AG04450 (cell line): ENCODE measurements at regions not wholly inside any gene's neighbourhood (a gene's known extent, or its start where the extent isn't known, plus 50 kb on each side); places are given as distances from the start of the nearest gene placed in this dataset.

Experiments
- CTCF ChIA-PET: fragments of 300-600, 350-600 bp; formaldehyde crosslinking; extraction: SDS; loops from one replicate; lab custom pipeline; 2022; ENCODE audit warnings: antibody characterized with exemption, inconsistent platforms; lab: Charles Lee
- POLR2A ChIA-PET: fragments of 350-600 bp; formaldehyde crosslinking; extraction: SDS; loops from one replicate; lab custom pipeline; 2021; ENCODE audit warnings: antibody characterized with exemption, inconsistent platforms; lab: Yijun Ruan, JAX
- DNase-seq: peaks from one replicate; pipeline ENCODE4 v3.0.0-alpha.2; 2011; ENCODE audit warnings: low read depth, low spot score
- H3K27ac ChIP-seq: one replicate; pipeline ENCODE4 v1.5.1; 2012; ENCODE audit warnings: low read depth, low read length, control low read depth
- H3K27me3 ChIP-seq: one replicate; pipeline ENCODE4 v1.6.0; 2012; ENCODE audit warnings: low read length; ENCODE audit not compliant: control insufficient read depth, insufficient read depth
- H3K4me3 ChIP-seq: 2 replicates; pipeline ENCODE4 v1.5.1; 2011; ENCODE audit warnings: mild to moderate bottlenecking, low read depth, low read length, control low read depth
- H3K9me3 ChIP-seq: 2 replicates; pipeline ENCODE4 v1.5.1; 2012; ENCODE audit warnings: low read length; ENCODE audit not compliant: control insufficient read depth, insufficient read depth
- TF ChIP-seq, protein P1 (sequence below): IDR thresholded peaks from 2 replicates; pipeline ENCODE4 v1.5.1; 2011; ENCODE audit warnings: low read depth, low read length, control low read depth, inconsistent platforms

DNA sequence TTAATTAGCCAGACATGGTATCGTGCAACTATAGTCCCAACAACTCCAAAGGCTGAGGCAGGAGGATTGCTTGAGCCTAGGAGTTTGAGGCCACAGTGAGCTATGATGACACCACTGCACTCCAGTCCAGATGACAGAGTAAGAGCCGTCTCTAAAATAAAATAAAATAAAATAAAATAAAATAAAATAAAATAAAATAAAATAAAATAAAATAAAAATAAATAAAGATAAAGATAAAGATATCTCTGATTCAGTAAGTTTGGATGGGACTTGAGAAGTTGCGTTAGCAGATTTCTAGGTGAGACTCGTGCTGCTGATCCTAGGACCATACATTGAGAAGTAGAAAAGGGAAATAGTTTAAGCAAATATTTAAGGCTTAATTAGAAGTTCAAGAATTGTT is 254.8 kb upstream of the FAM241A start:
- ChIA-PET CTCF (no interaction called here), POLR2A (no interaction called here)
- TF ChIP-seq, protein P1, sequence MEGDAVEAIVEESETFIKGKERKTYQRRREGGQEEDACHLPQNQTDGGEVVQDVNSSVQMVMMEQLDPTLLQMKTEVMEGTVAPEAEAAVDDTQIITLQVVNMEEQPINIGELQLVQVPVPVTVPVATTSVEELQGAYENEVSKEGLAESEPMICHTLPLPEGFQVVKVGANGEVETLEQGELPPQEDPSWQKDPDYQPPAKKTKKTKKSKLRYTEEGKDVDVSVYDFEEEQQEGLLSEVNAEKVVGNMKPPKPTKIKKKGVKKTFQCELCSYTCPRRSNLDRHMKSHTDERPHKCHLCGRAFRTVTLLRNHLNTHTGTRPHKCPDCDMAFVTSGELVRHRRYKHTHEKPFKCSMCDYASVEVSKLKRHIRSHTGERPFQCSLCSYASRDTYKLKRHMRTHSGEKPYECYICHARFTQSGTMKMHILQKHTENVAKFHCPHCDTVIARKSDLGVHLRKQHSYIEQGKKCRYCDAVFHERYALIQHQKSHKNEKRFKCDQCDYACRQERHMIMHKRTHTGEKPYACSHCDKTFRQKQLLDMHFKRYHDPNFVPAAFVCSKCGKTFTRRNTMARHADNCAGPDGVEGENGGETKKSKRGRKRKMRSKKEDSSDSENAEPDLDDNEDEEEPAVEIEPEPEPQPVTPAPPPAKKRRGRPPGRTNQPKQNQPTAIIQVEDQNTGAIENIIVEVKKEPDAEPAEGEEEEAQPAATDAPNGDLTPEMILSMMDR = no peak
- Histone ChIP-seq H3K27me3 (no peaks in the 10 kb centered on the region), H3K9me3 (no peaks in the 10 kb centered on the region), H3K4me3 (no peak overlapping the region), H3K27ac (no peak overlapping the region)
- no peak for DNase-seq

DNA sequence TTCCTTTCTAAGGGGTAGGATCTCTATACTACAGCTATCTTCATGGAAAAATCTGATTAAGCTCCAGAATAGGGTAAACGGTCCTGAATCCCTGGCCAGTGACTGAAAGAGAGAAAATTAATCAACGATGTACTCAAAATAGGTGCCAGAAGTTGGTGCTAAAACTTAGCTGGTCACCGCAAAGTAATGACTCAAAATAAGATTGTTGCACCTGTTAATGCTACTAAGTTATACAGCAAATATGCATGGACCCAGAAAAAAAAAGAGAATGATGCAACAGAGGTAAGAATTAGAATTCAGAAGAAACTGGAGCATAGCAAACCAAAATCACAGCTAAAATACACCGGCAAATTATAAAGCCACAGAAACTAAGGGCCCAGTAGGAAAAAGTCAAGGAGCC is 239.7 kb upstream of the FAM241A start:
- Histone ChIP-seq H3K4me3 (no peak overlapping the region), H3K9me3 (no peaks in the 10 kb centered on the region), H3K27me3 (no peaks in the 10 kb centered on the region), H3K27ac (no peak overlapping the region)
- TF ChIP-seq, protein P1 = no peak
- ChIA-PET POLR2A (no interaction called here), CTCF (no interaction called here)
- no peak for DNase-seq

DNA sequence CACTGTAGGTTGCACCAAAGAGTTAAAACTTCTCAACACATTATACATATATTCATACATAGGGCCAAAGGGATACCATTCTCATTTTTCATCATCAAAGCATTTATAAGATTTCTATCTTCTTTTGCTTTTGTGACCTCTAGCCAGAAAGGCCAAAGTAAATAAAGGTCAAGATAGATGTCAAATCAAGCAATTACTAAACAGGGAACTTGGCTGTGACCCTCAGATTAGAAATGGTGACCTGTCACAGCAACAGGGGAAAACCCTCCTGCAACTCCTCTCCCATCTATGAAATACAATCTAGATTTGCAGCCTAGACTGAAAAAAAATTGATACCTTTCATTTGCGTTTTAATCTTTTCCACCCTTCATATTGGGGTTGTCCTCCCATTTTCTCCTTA is 225.6 kb upstream of the FAM241A start:
- POLR2A ChIA-PET = no interaction called here

DNA sequence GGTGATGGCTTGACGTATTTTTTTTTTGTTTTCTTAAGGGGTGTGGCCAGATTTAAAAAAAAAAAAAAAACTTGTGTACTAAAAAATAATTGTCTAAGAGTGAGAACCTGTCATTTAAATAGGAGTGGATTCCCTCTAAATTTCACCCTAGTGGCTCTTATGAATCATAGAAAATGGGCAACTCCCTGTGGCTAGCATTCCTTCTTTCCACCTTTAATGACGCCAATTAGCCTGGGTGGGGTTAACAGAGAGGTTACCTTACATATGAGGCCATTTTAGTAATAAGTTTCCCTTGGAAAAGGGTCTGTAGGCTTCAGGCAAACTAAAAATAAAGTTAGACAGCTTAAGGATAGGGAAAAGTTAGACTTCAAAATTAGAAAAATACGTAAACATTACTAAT is 223.5 kb upstream of the FAM241A start:
- ChIA-PET CTCF (no interaction called here), POLR2A (no interaction called here)

More for the DNA sequence above, 225.6 kb upstream of the FAM241A start:
- Histone ChIP-seq H3K4me3 (no peak overlapping the region), H3K9me3 (no peaks in the 10 kb centered on the region), H3K27me3 (no peaks in the 10 kb centered on the region), H3K27ac (no peak overlapping the region)
- DNase-seq = no peak
- TF ChIP-seq, protein P1 = no peak
- CTCF ChIA-PET = no interaction called here

DNA sequence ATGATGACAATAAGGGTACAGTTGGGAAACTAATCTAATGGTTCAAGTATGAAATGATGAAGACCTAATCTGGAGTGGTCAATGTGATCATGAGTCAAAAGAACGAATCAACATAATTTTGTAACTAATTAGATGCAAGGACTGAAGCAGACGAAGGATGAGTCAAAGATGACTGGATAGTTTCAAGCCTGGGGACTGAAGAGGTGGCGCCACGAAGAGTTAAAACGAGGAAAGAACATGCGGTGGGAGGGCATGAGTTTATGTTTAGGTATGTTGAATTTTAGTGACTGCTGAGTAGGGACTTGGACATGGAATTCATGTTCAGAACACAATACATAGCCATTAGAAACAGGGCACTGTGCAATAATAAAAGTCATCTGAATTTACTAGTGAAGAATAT is 221.5 kb upstream of the FAM241A start:
- Histone ChIP-seq H3K27ac (no peak overlapping the region), H3K27me3 (no peaks in the 10 kb centered on the region), H3K9me3 (no peaks in the 10 kb centered on the region), H3K4me3 (no peak overlapping the region)
- DNase-seq = no peak
- POLR2A ChIA-PET = no interaction called here
- CTCF ChIA-PET = no interaction called here
- TF ChIP-seq, protein P1 = no peak

More for the DNA sequence above, 223.5 kb upstream of the FAM241A start:
- Histone ChIP-seq H3K4me3 (no peak overlapping the region), H3K9me3 (no peaks in the 10 kb centered on the region), H3K27me3 (no peaks in the 10 kb centered on the region), H3K27ac (no peak overlapping the region)
- TF ChIP-seq, protein P1 = no peak
- DNase-seq = no peak
